Liver (tissue), 8 donors: ENCODE measurements at regions not wholly inside any gene's neighbourhood (a gene's known extent, or its start where the extent isn't known, plus 50 kb on each side); places are given as distances from the start of the nearest gene placed in this dataset.

ENCODE experiments used
- DNase-seq: peaks from one replicate; pipeline ENCODE4 v3.0.0-alpha.2; 2017; ENCODE audit warnings: low spot score
- H3K27ac ChIP-seq, 2 donors: one replicate each; pipeline ENCODE4 v1.7.0; 2013; ENCODE audit warnings: inconsistent platforms in 2 of 2, low read length in 2 of 2, control low read depth in 1 of 2, low read depth in 1 of 2, mild to moderate bottlenecking in 1 of 2
- H3K27me3 ChIP-seq, 4 donors: one replicate each; pipeline versions ENCODE4 v1.6.1 to v1.7.0; 2013; ENCODE audit warnings: low read length in 3 of 4, inconsistent platforms in 1 of 4, mild to moderate bottlenecking in 1 of 4, moderate library complexity in 1 of 4; ENCODE audit not compliant: control insufficient read depth in 4 of 4, insufficient read depth in 4 of 4
- H3K36me3 ChIP-seq, 4 donors: one replicate each; pipeline versions ENCODE4 v1.6.1 to v1.7.0; 2013; ENCODE audit warnings: low read length in 3 of 4, mild to moderate bottlenecking in 3 of 4, low read depth in 1 of 4, moderate library complexity in 1 of 4; ENCODE audit not compliant: control insufficient read depth in 4 of 4, insufficient read depth in 3 of 4
- H3K4me1 ChIP-seq, 4 donors: one replicate each; pipeline versions ENCODE4 v1.6.1 to v1.7.0; 2013; ENCODE audit warnings: low read length in 3 of 4, mild to moderate bottlenecking in 3 of 4, moderate library complexity in 1 of 4; ENCODE audit not compliant: control insufficient read depth in 4 of 4, insufficient read depth in 4 of 4
- H3K4me3 ChIP-seq, 3 donors: one replicate each; pipeline versions ENCODE4 v1.6.1 to v1.7.0; 2013; ENCODE audit warnings: low read length in 3 of 3, control low read depth in 1 of 3, low read depth in 1 of 3, mild to moderate bottlenecking in 1 of 3
- H3K9ac ChIP-seq, 2 donors: one replicate each; pipeline ENCODE4 v1.7.0; 2013; ENCODE audit warnings: low read length in 2 of 2, mild to moderate bottlenecking in 2 of 2, moderate library complexity in 2 of 2, control low read depth in 1 of 2, low read depth in 1 of 2
- H3K9me3 ChIP-seq, 4 donors: one replicate each; pipeline versions ENCODE4 v1.6.1 to v1.7.0; 2013; ENCODE audit warnings: low read length in 3 of 4; ENCODE audit not compliant: control insufficient read depth in 4 of 4
- ATF3 ChIP-seq: IDR thresholded peaks from 2 replicates; pipeline ENCODE4 v1.6.1; 2016; ENCODE audit warnings: antibody characterized with exemption
- EGR1 ChIP-seq, 2 donors: IDR thresholded peaks; 2 replicates each; pipeline ENCODE4 v1.6.1; 2016 to 2018; ENCODE audit warnings: antibody characterized with exemption in 2 of 2, low read depth in 2 of 2
- FOXA1 ChIP-seq: IDR thresholded peaks from 2 replicates; pipeline ENCODE4 v1.6.1; 2016; ENCODE audit warnings: antibody characterized with exemption
- FOXA2 ChIP-seq: IDR thresholded peaks from 2 replicates; pipeline ENCODE4 v1.6.1; 2016; ENCODE audit warnings: antibody characterized with exemption
- GABPA ChIP-seq, 2 donors: IDR thresholded peaks in 1 of 2; conservative IDR thresholded peaks in 1 of 2; 2 replicates each; pipeline ENCODE4 v1.6.1; 2016; ENCODE audit warnings: antibody characterized with exemption in 2 of 2, mild to moderate bottlenecking in 1 of 2, moderate library complexity in 1 of 2
- HNF4A ChIP-seq, 2 donors: conservative IDR thresholded peaks; 2 replicates each; pipeline ENCODE4 v1.6.1; 2016; ENCODE audit warnings: antibody characterized with exemption in 2 of 2, mild to moderate bottlenecking in 2 of 2
- HNF4G ChIP-seq: IDR thresholded peaks from 2 replicates; pipeline ENCODE4 v1.6.1; 2016; ENCODE audit warnings: antibody characterized with exemption
- JUND ChIP-seq, 2 donors: IDR thresholded peaks; 2 replicates each; pipeline ENCODE4 v1.6.1; 2016; ENCODE audit warnings: antibody characterized with exemption in 2 of 2
- NR2F2 ChIP-seq: IDR thresholded peaks from 2 replicates; pipeline ENCODE4 v1.6.1; 2016; ENCODE audit warnings: antibody characterized with exemption
- RAD21 ChIP-seq, 2 donors: IDR thresholded peaks; 2 replicates each; pipeline ENCODE4 v1.6.1; 2016; ENCODE audit warnings: antibody characterized with exemption in 2 of 2, mild to moderate bottlenecking in 2 of 2
- REST ChIP-seq: IDR thresholded peaks from 2 replicates; pipeline ENCODE4 v1.6.1; 2016; ENCODE audit warnings: antibody characterized with exemption, mild to moderate bottlenecking
- RXRA ChIP-seq, 2 donors: IDR thresholded peaks; 2 replicates each; pipeline ENCODE4 v1.6.1; 2017 to 2018; ENCODE audit warnings: antibody characterized with exemption in 2 of 2, mild to moderate bottlenecking in 1 of 2
- SP1 ChIP-seq: IDR thresholded peaks from 2 replicates; pipeline ENCODE4 v1.6.1; 2018; ENCODE audit warnings: antibody characterized with exemption, mild to moderate bottlenecking
- TAF1 ChIP-seq: conservative IDR thresholded peaks from 2 replicates; pipeline ENCODE4 v1.6.1; 2016; ENCODE audit warnings: antibody characterized with exemption, mild to moderate bottlenecking
- YY1 ChIP-seq: IDR thresholded peaks from 2 replicates; pipeline ENCODE4 v1.6.1; 2016; ENCODE audit warnings: antibody characterized with exemption, mild to moderate bottlenecking
- WGBS: extraction: QIAGEN DNeasy Blood & Tissue Kit; methylation state at CpG from one replicate; pipeline ENCODE4 v1.1.7; 2013; 5-methylcytosine and 5-hydroxymethylcytosine counted together
- TF ChIP-seq, protein P1 (sequence below): fragments of 150-350 bp; IDR thresholded peaks from 2 replicates; pipeline ENCODE4 v1.5.1; 2017; ENCODE audit warnings: improper control_type of control experiment, low read depth, low read length; ENCODE audit not compliant: missing input control
- TF ChIP-seq, protein P2 (sequence below): IDR thresholded peaks from 2 replicates; pipeline ENCODE4 v1.6.1; 2016; ENCODE audit warnings: antibody characterized with exemption
- TF ChIP-seq, protein P3 (sequence below): IDR thresholded peaks from 2 replicates; pipeline ENCODE4 v1.6.1; 2016; ENCODE audit warnings: antibody characterized with exemption
- donor health status: healthy.
- donor health status: healthy.
- donor health status: healthy.
- donor health status: healthy.
- donor health status: healthy.

- DNase-seq: no peak
- no peak overlapping the region for H3K9ac ChIP-seq
- no peaks in the 10 kb centered on the region for H3K36me3 ChIP-seq
- H3K27me3 ChIP-seq: peaks cover 0 to 7% (median 0%) of the 10 kb centered on the region in 4 donors
- H3K4me1 ChIP-seq: no peaks in the 10 kb centered on the region
- no peaks in the 10 kb centered on the region for H3K9me3 ChIP-seq
- H3K4me3 ChIP-seq: no peak overlapping the region
- TF ChIP-seq, protein P1, sequence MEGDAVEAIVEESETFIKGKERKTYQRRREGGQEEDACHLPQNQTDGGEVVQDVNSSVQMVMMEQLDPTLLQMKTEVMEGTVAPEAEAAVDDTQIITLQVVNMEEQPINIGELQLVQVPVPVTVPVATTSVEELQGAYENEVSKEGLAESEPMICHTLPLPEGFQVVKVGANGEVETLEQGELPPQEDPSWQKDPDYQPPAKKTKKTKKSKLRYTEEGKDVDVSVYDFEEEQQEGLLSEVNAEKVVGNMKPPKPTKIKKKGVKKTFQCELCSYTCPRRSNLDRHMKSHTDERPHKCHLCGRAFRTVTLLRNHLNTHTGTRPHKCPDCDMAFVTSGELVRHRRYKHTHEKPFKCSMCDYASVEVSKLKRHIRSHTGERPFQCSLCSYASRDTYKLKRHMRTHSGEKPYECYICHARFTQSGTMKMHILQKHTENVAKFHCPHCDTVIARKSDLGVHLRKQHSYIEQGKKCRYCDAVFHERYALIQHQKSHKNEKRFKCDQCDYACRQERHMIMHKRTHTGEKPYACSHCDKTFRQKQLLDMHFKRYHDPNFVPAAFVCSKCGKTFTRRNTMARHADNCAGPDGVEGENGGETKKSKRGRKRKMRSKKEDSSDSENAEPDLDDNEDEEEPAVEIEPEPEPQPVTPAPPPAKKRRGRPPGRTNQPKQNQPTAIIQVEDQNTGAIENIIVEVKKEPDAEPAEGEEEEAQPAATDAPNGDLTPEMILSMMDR: no peak
- no peak for TF ChIP-seq RXRA (IDR thresholded peaks at IDR 0.05)
- TF ChIP-seq, protein P2, sequence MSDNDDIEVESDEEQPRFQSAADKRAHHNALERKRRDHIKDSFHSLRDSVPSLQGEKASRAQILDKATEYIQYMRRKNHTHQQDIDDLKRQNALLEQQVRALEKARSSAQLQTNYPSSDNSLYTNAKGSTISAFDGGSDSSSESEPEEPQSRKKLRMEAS: no peak
- TF ChIP-seq YY1: no peak
- no peak for TF ChIP-seq RAD21 (IDR thresholded peaks at IDR 0.05)
- no peak for TF ChIP-seq HNF4A (conservative IDR thresholded peaks at IDR 0.05)
- TF ChIP-seq REST: no peak
- 27% methylated on average over 3 of the region's 3 CpGs for WGBS
- no peak overlapping the region for H3K27ac ChIP-seq
Measured at GRCh38 chr3:153848702-153849101, 272.5 kb upstream of the ARHGEF26 start.

GRCh38 chr3:153852355-153852754 is 268.8 kb upstream of the ARHGEF26 start:
- no peak for DNase-seq
- H3K27ac ChIP-seq: no peak overlapping the region
- no peak for TF ChIP-seq EGR1 (IDR thresholded peaks at IDR 0.05; ENCODE audit: low read depth in 2 of 2)
- TF ChIP-seq NR2F2: no peak
- TF ChIP-seq TAF1: no peak
- no peak for TF ChIP-seq RXRA (IDR thresholded peaks at IDR 0.05)
- no peak for TF ChIP-seq FOXA2
- TF ChIP-seq HNF4A (conservative IDR thresholded peaks at IDR 0.05): no peak
- TF ChIP-seq RAD21 (IDR thresholded peaks at IDR 0.05): no peak
- no peak for TF ChIP-seq HNF4G
- TF ChIP-seq GABPA (IDR thresholded peaks at IDR 0.05 in 1 of 2, conservative IDR thresholded peaks at IDR 0.05 in 1 of 2): no peak
- TF ChIP-seq, protein P3, sequence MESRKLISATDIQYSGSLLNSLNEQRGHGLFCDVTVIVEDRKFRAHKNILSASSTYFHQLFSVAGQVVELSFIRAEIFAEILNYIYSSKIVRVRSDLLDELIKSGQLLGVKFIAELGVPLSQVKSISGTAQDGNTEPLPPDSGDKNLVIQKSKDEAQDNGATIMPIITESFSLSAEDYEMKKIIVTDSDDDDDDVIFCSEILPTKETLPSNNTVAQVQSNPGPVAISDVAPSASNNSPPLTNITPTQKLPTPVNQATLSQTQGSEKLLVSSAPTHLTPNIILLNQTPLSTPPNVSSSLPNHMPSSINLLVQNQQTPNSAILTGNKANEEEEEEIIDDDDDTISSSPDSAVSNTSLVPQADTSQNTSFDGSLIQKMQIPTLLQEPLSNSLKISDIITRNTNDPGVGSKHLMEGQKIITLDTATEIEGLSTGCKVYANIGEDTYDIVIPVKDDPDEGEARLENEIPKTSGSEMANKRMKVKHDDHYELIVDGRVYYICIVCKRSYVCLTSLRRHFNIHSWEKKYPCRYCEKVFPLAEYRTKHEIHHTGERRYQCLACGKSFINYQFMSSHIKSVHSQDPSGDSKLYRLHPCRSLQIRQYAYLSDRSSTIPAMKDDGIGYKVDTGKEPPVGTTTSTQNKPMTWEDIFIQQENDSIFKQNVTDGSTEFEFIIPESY: no peak
- TF ChIP-seq, protein P2: no peak
- TF ChIP-seq JUND (IDR thresholded peaks at IDR 0.05): no peak
- TF ChIP-seq YY1: no peak
- no peak for TF ChIP-seq FOXA1
- TF ChIP-seq REST: no peak
- TF ChIP-seq, protein P1: no peak
- TF ChIP-seq SP1: no peak
- TF ChIP-seq ATF3: no peak
- 56% methylated on average over 2 of the region's 2 CpGs for WGBS
- no peak overlapping the region for H3K4me3 ChIP-seq
- H3K4me1 ChIP-seq: no peaks in the 10 kb centered on the region
- no peak overlapping the region for H3K9ac ChIP-seq
- H3K27me3 ChIP-seq: peaks cover 0 to 4% (median 0%) of the 10 kb centered on the region in 4 donors
- H3K9me3 ChIP-seq: no peaks in the 10 kb centered on the region
- no peaks in the 10 kb centered on the region for H3K36me3 ChIP-seq
